Astrocyte (in vitro differentiated cells and primary cell): ENCODE measurements at regions not wholly inside any gene's neighbourhood (a gene's known extent, or its start where the extent isn't known, plus 50 kb on each side); places are given as distances from the start of the nearest gene placed in this dataset.

Experiments used
- DNase-seq: peaks from one replicate; pipeline ENCODE4 v3.0.0-alpha.2; 2010; ENCODE audit warnings: low read depth
- FAIRE-seq: peaks from 2 replicates; lab custom pipeline; 2011; peaks lifted over from hg19 to GRCh38; lab: Jason Lieb, UNC
- H2AFZ ChIP-seq: 2 replicates; pipeline ENCODE4 v1.6.0; 2012; ENCODE audit warnings: low read depth, low read length, inconsistent platforms
- H3K27ac ChIP-seq: 2 replicates; pipeline ENCODE4 v1.5.1; 2011; ENCODE audit warnings: low read depth, low read length, inconsistent platforms
- H3K27me3 ChIP-seq: 2 replicates; pipeline ENCODE4 v1.6.0; 2011; ENCODE audit warnings: low read length, inconsistent platforms; ENCODE audit not compliant: insufficient read depth
- H3K36me3 ChIP-seq: 2 replicates; pipeline ENCODE4 v1.5.1; 2011; ENCODE audit warnings: low read length, inconsistent platforms; ENCODE audit not compliant: insufficient read depth
- H3K4me1 ChIP-seq: 2 replicates; pipeline ENCODE4 v1.5.1; 2011; ENCODE audit warnings: low read length, inconsistent platforms; ENCODE audit not compliant: insufficient read depth
- H3K4me2 ChIP-seq: 2 replicates; pipeline ENCODE4 v1.6.0; 2012; ENCODE audit warnings: low read length, inconsistent platforms
- H3K4me3 ChIP-seq: 2 replicates; pipeline ENCODE4 v1.5.1; 2011; ENCODE audit warnings: low read depth, mild to moderate bottlenecking, low read length, inconsistent platforms; ENCODE audit not compliant: insufficient read depth
- H3K79me2 ChIP-seq: 2 replicates; pipeline ENCODE4 v1.6.0; 2012; ENCODE audit warnings: mild to moderate bottlenecking, low read length, inconsistent platforms; ENCODE audit not compliant: insufficient read depth
- H3K9ac ChIP-seq: 2 replicates; pipeline ENCODE4 v1.6.0; 2012; ENCODE audit warnings: mild to moderate bottlenecking, low read length, inconsistent platforms
- H3K9me3 ChIP-seq: 2 replicates; pipeline ENCODE4 v1.5.1; 2012; ENCODE audit warnings: low read depth, mild to moderate bottlenecking, low read length, inconsistent platforms; ENCODE audit not compliant: insufficient read depth
- H4K20me1 ChIP-seq: 2 replicates; pipeline ENCODE4 v1.6.0; 2012; ENCODE audit warnings: low read length, inconsistent platforms; ENCODE audit not compliant: insufficient read depth
- H3K27ac Mint-ChIP-seq: one replicate; pipeline ENCODE4 v1.8.0; 2021; ENCODE audit warnings: mild to moderate bottlenecking, mixed read lengths; ENCODE audit not compliant: unreplicated experiment
- H3K27me3 Mint-ChIP-seq: one replicate; pipeline ENCODE4 v1.8.0; 2021; ENCODE audit warnings: low read depth, mixed read lengths; ENCODE audit not compliant: unreplicated experiment
- H3K36me3 Mint-ChIP-seq: one replicate; pipeline ENCODE4 v1.8.0; 2021; ENCODE audit warnings: low read depth, mixed read lengths; ENCODE audit not compliant: unreplicated experiment
- H3K4me1 Mint-ChIP-seq: one replicate; pipeline ENCODE4 v1.8.0; 2021; ENCODE audit warnings: low read depth, mixed read lengths; ENCODE audit not compliant: unreplicated experiment
- H3K4me3 Mint-ChIP-seq: one replicate; pipeline ENCODE4 v1.8.0; 2021; ENCODE audit warnings: mild to moderate bottlenecking, moderate library complexity, mixed read lengths; ENCODE audit not compliant: unreplicated experiment
- H3K9me3 Mint-ChIP-seq: one replicate; pipeline ENCODE4 v1.8.0; 2021; ENCODE audit warnings: mild to moderate bottlenecking, mixed read lengths; ENCODE audit not compliant: unreplicated experiment
- EZH2 ChIP-seq: IDR thresholded peaks from 2 replicates; pipeline ENCODE4 v1.6.1; 2012; ENCODE audit warnings: mild to moderate bottlenecking, low read length, inconsistent platforms; ENCODE audit not compliant: insufficient read depth
- TF ChIP-seq, protein P1 (sequence below): IDR thresholded peaks from 2 replicates; pipeline ENCODE4 v1.5.1; 2011; ENCODE audit warnings: low read depth, mild to moderate bottlenecking, inconsistent platforms, low read length, moderate library complexity; ENCODE audit not compliant: insufficient read depth

DNA sequence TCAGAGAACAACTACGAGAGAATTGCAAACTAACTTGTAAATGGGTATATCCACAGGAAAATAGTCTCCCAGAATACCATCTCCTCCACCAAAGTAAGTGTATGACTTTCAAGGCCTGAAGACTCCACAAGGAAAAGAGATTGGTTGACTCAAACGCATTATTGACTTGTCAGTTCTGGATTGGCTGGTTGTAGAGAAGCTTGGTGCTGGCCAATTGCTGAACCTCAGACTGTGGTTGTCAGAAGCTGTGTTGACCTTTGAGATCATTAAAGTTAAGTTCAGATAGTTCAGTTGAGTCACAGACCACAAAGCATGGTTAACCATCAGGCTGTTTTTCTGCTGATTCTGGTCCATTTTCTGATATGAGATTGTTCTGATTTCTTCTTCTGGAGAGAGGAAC is 388.3 kb downstream of the BMP2 start:
- no peaks in the 10 kb centered on the region for H3K79me2 ChIP-seq
- H3K9me3 Mint-ChIP-seq = no peaks in the 10 kb centered on the region

DNA sequence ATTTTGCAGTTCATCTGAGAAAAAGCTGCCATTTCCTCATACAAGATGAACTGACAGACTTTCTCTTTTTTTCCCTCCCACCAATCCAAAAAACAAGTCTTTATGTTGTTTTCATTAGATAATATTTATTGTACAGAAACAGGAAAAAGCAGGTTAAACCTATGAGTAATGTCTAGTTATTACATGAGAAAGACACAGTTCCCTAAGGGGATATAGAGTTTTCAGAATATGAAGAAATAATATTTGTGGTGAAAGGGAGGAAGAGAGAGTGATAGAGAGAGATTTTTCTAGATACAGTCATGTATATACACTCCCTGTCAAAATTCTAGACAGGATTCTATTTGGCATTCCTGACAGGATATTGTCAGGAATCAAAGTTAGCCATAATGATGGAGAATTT is 392.4 kb downstream of the BMP2 start:
- peaks cover 3% of the 10 kb centered on the region for H3K9me3 Mint-ChIP-seq

More for the DNA sequence above, 388.3 kb downstream of the BMP2 start:
- Histone ChIP-seq H3K9ac (no peak overlapping the region), H3K9me3 (no peaks in the 10 kb centered on the region), H3K4me3 (no peak overlapping the region), H3K4me1 (no peaks in the 10 kb centered on the region), H3K27ac (no peak overlapping the region), H3K4me2 (no peak overlapping the region), H4K20me1 (no peaks in the 10 kb centered on the region), H2AFZ (no peak overlapping the region), H3K36me3 (no peaks in the 10 kb centered on the region), H3K27me3 (no peaks in the 10 kb centered on the region)
- no peak for DNase-seq
- Mint-ChIP-seq H3K27ac (no peak overlapping the region), H3K27me3 (no peaks in the 10 kb centered on the region), H3K4me3 (no peak overlapping the region), H3K36me3 (no peaks in the 10 kb centered on the region), H3K4me1 (peaks cover 9% of the 10 kb centered on the region)
- TF ChIP-seq, protein P1, sequence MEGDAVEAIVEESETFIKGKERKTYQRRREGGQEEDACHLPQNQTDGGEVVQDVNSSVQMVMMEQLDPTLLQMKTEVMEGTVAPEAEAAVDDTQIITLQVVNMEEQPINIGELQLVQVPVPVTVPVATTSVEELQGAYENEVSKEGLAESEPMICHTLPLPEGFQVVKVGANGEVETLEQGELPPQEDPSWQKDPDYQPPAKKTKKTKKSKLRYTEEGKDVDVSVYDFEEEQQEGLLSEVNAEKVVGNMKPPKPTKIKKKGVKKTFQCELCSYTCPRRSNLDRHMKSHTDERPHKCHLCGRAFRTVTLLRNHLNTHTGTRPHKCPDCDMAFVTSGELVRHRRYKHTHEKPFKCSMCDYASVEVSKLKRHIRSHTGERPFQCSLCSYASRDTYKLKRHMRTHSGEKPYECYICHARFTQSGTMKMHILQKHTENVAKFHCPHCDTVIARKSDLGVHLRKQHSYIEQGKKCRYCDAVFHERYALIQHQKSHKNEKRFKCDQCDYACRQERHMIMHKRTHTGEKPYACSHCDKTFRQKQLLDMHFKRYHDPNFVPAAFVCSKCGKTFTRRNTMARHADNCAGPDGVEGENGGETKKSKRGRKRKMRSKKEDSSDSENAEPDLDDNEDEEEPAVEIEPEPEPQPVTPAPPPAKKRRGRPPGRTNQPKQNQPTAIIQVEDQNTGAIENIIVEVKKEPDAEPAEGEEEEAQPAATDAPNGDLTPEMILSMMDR = no peak
- TF ChIP-seq EZH2 = no peak
- FAIRE-seq = no peak

GRCh38 chr20:7161690-7162089 is 394.2 kb downstream of the BMP2 start:
- H3K79me2 ChIP-seq = no peaks in the 10 kb centered on the region
- no peaks in the 10 kb centered on the region for H4K20me1 ChIP-seq
- H3K27ac Mint-ChIP-seq = no peak overlapping the region
- no peak overlapping the region for H3K27ac ChIP-seq
- H3K4me3 ChIP-seq = no peak overlapping the region
- no peaks in the 10 kb centered on the region for H3K4me1 Mint-ChIP-seq
- no peaks in the 10 kb centered on the region for H3K36me3 ChIP-seq
- H3K36me3 Mint-ChIP-seq = no peaks in the 10 kb centered on the region
- no peaks in the 10 kb centered on the region for H3K27me3 ChIP-seq
- no peaks in the 10 kb centered on the region for H3K4me1 ChIP-seq
- no peak overlapping the region for H3K4me2 ChIP-seq
- FAIRE-seq (no peak), DNase-seq (no peak)
- peaks cover 5% of the 10 kb centered on the region for H3K9me3 Mint-ChIP-seq
- H2AFZ ChIP-seq = no peak overlapping the region
- no peak overlapping the region for H3K4me3 Mint-ChIP-seq
- H3K9ac ChIP-seq = no peak overlapping the region
- no peaks in the 10 kb centered on the region for H3K27me3 Mint-ChIP-seq
- TF ChIP-seq, protein P1 = peak; percentile 30
- no peak for TF ChIP-seq EZH2
- no peaks in the 10 kb centered on the region for H3K9me3 ChIP-seq

More for the DNA sequence above, 392.4 kb downstream of the BMP2 start:
- Histone ChIP-seq H3K4me2 (no peak overlapping the region), H3K36me3 (no peaks in the 10 kb centered on the region), H3K79me2 (no peaks in the 10 kb centered on the region), H3K4me1 (no peaks in the 10 kb centered on the region), H4K20me1 (no peaks in the 10 kb centered on the region), H2AFZ (no peak overlapping the region), H3K9ac (no peak overlapping the region), H3K9me3 (no peaks in the 10 kb centered on the region), H3K27ac (no peak overlapping the region), H3K27me3 (no peaks in the 10 kb centered on the region), H3K4me3 (no peak overlapping the region)
- DNase-seq (no peak), FAIRE-seq (no peak)
- Mint-ChIP-seq H3K36me3 (no peaks in the 10 kb centered on the region), H3K4me1 (no peaks in the 10 kb centered on the region), H3K4me3 (no peak overlapping the region), H3K27me3 (no peaks in the 10 kb centered on the region), H3K27ac (no peak overlapping the region)
- no peak for TF ChIP-seq EZH2
- TF ChIP-seq, protein P1 = no peak
